T-cell (primary cell): ENCODE measurements at regions not wholly inside any gene's neighbourhood (a gene's known extent, or its start where the extent isn't known, plus 50 kb on each side); places are given as distances from the start of the nearest gene placed in this dataset.
"Not testable (repeated sequence)": the region's sequence is repeated elsewhere in the genome, so short reads cannot be mapped to it uniquely, and the experiment has no call there.

Experiments
- ATAC-seq, 4 experiments: fragments of 200-7000 bp in 3 of 4; fragments of 150-1000 bp in 1 of 4; cut with Tn5 transposase; replicated peaks in 1 of 4; 1 replicate in 3 of 4; 2 replicates in 1 of 4; pipeline ENCODE4 v1.10.0; 2021; ENCODE audit warnings: moderate library complexity in 3 of 4, mild to moderate bottlenecking in 2 of 4, moderate number of reproducible peaks in 1 of 4
- CTCF ChIA-PET, 2 donors: fragments of 300-600 bp; sonication (Branson Sonifier 250); formaldehyde crosslinking; loops; one replicate each; lab custom pipeline; 2022; ENCODE audit warnings: antibody characterized with exemption in 2 of 2; lab: Charles Lee
- POLR2A ChIA-PET, 2 donors: fragments of 300-600 bp; sonication (Branson Sonifier 250); formaldehyde crosslinking; loops; one replicate each; lab custom pipeline; 2022; ENCODE audit warnings: antibody characterized with exemption in 2 of 2; lab: Charles Lee
- DNase-seq, 35 experiments: peaks; one replicate each; pipeline versions ENCODE4 v3.0.0 to v3.0.0-alpha.2; 2013 to 2023
- H3K27ac ChIP-seq: one replicate; pipeline ENCODE4 v1.5.1; 2013; ENCODE audit warnings: low read length
- H3K27me3 ChIP-seq, 2 experiments: replicated peaks in 1 of 2; 1 replicate in 1 of 2; 2 replicates in 1 of 2; pipeline versions ENCODE4 v1.6.1 to v1.7.0; 2013; ENCODE audit warnings: low read length in 1 of 2, mixed read lengths in 1 of 2; ENCODE audit not compliant: control insufficient read depth in 2 of 2, insufficient read depth in 2 of 2; ENCODE audit errors: extremely low read depth in 1 of 2
- H3K36me3 ChIP-seq, 2 donors: 1 replicate in 1 of 2; 2 replicates in 1 of 2; pipeline versions ENCODE4 v1.6.1 to v1.7.0; 2013; ENCODE audit warnings: low read length in 1 of 2; ENCODE audit not compliant: control insufficient read depth in 2 of 2, insufficient read depth in 1 of 2; ENCODE audit errors: extremely low read depth in 1 of 2
- H3K4me1 ChIP-seq, 2 experiments: 1 replicate in 1 of 2; 2 replicates in 1 of 2; pipeline versions ENCODE4 v1.6.1 to v1.7.0; 2013; ENCODE audit warnings: low read length in 2 of 2, mixed read lengths in 1 of 2; ENCODE audit not compliant: insufficient read depth in 2 of 2, control insufficient read depth in 1 of 2; ENCODE audit errors: extremely low read depth in 1 of 2
- H3K4me3 ChIP-seq, 2 donors: 1 replicate in 1 of 2; 2 replicates in 1 of 2; pipeline versions ENCODE4 v1.5.1 to v1.7.0; 2013; ENCODE audit warnings: mild to moderate bottlenecking in 2 of 2, low read length in 1 of 2, moderate library complexity in 1 of 2; ENCODE audit not compliant: control insufficient read depth in 1 of 2; ENCODE audit errors: extremely low read depth in 1 of 2
- H3K9me3 ChIP-seq: 2 replicates; pipeline ENCODE4 v1.7.0; 2013
- H3K27ac Mint-ChIP-seq, 2 donors: one replicate each; pipeline ENCODE4 v1.8.0; 2020 to 2021; ENCODE audit warnings: mild to moderate bottlenecking in 2 of 2, mixed read lengths in 2 of 2
- H3K27me3 Mint-ChIP-seq, 2 donors: one replicate each; pipeline ENCODE4 v1.8.0; 2021 to 2022; ENCODE audit warnings: mixed read lengths in 2 of 2
- H3K36me3 Mint-ChIP-seq: one replicate; pipeline ENCODE4 v1.8.0; 2021; ENCODE audit warnings: mixed read lengths
- H3K4me1 Mint-ChIP-seq, 3 donors: one replicate each; pipeline ENCODE4 v1.8.0; 2020 to 2022; ENCODE audit warnings: mixed read lengths in 3 of 3, mild to moderate bottlenecking in 1 of 3
- H3K4me3 Mint-ChIP-seq, 3 donors: one replicate each; pipeline ENCODE4 v1.8.0; 2020 to 2022; ENCODE audit warnings: mild to moderate bottlenecking in 3 of 3, mixed read lengths in 3 of 3, moderate library complexity in 3 of 3
- H3K9me3 Mint-ChIP-seq, 3 donors: one replicate each; pipeline ENCODE4 v1.8.0; 2020 to 2022; ENCODE audit warnings: mixed read lengths in 3 of 3
- WGBS: methylation state at CpG from one replicate; pipeline ENCODE4 v1.1.5; 2013; ENCODE audit warnings: missing lambda C conversion rate; ENCODE audit not compliant: insufficient coverage; 5-methylcytosine and 5-hydroxymethylcytosine counted together

GRCh38 chr7:119900996-119901672, 371.8 kb upstream of the KCND2 start:
- no peak overlapping the region for H3K4me3 Mint-ChIP-seq
- H3K4me1 Mint-ChIP-seq = no peaks in the 10 kb centered on the region
- Histone ChIP-seq H3K4me3 (no peak overlapping the region), H3K36me3 (no peaks in the 10 kb centered on the region), H3K9me3 (no peaks in the 10 kb centered on the region), H3K27ac (no peak overlapping the region), H3K4me1 (no peaks in the 10 kb centered on the region), H3K27me3 (no peaks in the 10 kb centered on the region)
- H3K27me3 Mint-ChIP-seq = no peaks in the 10 kb centered on the region
- POLR2A ChIA-PET = no interaction called here
- 44% methylated on average over 2 of the region's 5 CpGs for WGBS
- no peak overlapping the region for H3K27ac Mint-ChIP-seq
- no peak for ATAC-seq
- peaks cover 3 to 27% (median 11%) of the 10 kb centered on the region in 3 donors for H3K9me3 Mint-ChIP-seq
- CTCF ChIA-PET = no interaction called here
- DNase-seq = no peak
- H3K36me3 Mint-ChIP-seq = no peaks in the 10 kb centered on the region

- no peaks in the 10 kb centered on the region for H3K36me3 ChIP-seq
- POLR2A ChIA-PET = no interaction called here
- no peaks in the 10 kb centered on the region for H3K4me1 ChIP-seq
- H3K27me3 ChIP-seq = no peaks in the 10 kb centered on the region
- no peaks in the 10 kb centered on the region for H3K9me3 ChIP-seq
- CTCF ChIA-PET = no interaction called here
- Mint-ChIP-seq H3K9me3 (peaks cover 3 to 20% (median 15%) of the 10 kb centered on the region in 3 donors), H3K4me1 (no peaks in the 10 kb centered on the region), H3K36me3 (no peaks in the 10 kb centered on the region), H3K27ac (no peak overlapping the region), H3K27me3 (no peaks in the 10 kb centered on the region), H3K4me3 (no peak overlapping the region)
- ATAC-seq (no peak), DNase-seq (no peak)
- H3K27ac ChIP-seq = no peak overlapping the region
- no CpG with 5 or more reads among the region's 2 CpGs for WGBS
- H3K4me3 ChIP-seq = no peak overlapping the region
Measured at GRCh38 chr7:119903085-119903484, 369.9 kb upstream of the KCND2 start.

- WGBS = no CpG with 5 or more reads among the region's 4 CpGs
- ATAC-seq (no peak), DNase-seq (no peak)
- Mint-ChIP-seq H3K27ac (no peak overlapping the region), H3K9me3 (peaks cover 10 to 23% (median 14%) of the 10 kb centered on the region in 3 donors), H3K4me3 (no peak overlapping the region), H3K27me3 (no peaks in the 10 kb centered on the region), H3K36me3 (no peaks in the 10 kb centered on the region), H3K4me1 (no peaks in the 10 kb centered on the region)
- Histone ChIP-seq H3K4me1 (no peaks in the 10 kb centered on the region), H3K4me3 (no peak overlapping the region), H3K36me3 (no peaks in the 10 kb centered on the region), H3K27me3 (no peaks in the 10 kb centered on the region), H3K9me3 (no peaks in the 10 kb centered on the region), H3K27ac (no peak overlapping the region)
- ChIA-PET POLR2A (no interaction called here), CTCF (no interaction called here)
Measured at GRCh38 chr7:119905495-119905894, 367.5 kb upstream of the KCND2 start.

GRCh38 chr7:119908948-119909347, 364.0 kb upstream of the KCND2 start:
- no peak for DNase-seq
- WGBS = 80% methylated on average over 1 of the region's 4 CpGs
- no peaks in the 10 kb centered on the region for H3K4me1 ChIP-seq
- H3K4me3 ChIP-seq = no peak overlapping the region
- H3K9me3 ChIP-seq = no peaks in the 10 kb centered on the region
- no peaks in the 10 kb centered on the region for H3K27me3 ChIP-seq
- H3K9me3 Mint-ChIP-seq = peaks cover 10 to 26% (median 11%) of the 10 kb centered on the region in 3 donors
- no peak overlapping the region for H3K4me3 Mint-ChIP-seq
- ChIA-PET CTCF (no interaction called here), POLR2A (no interaction called here)
- H3K27me3 Mint-ChIP-seq = no peaks in the 10 kb centered on the region
- ATAC-seq = no peak
- no peak overlapping the region for H3K27ac Mint-ChIP-seq
- H3K36me3 Mint-ChIP-seq = no peaks in the 10 kb centered on the region
- no peaks in the 10 kb centered on the region for H3K4me1 Mint-ChIP-seq
- H3K36me3 ChIP-seq = no peaks in the 10 kb centered on the region
- no peak overlapping the region for H3K27ac ChIP-seq

- H3K4me1 ChIP-seq, POLR2A ChIA-PET, ATAC-seq, H3K4me3 ChIP-seq, CTCF ChIA-PET, H3K4me3 Mint-ChIP-seq, H3K27ac ChIP-seq, H3K9me3 ChIP-seq, H3K36me3 Mint-ChIP-seq, H3K27me3 ChIP-seq, H3K27ac Mint-ChIP-seq, H3K27me3 Mint-ChIP-seq, DNase-seq, H3K36me3 ChIP-seq, H3K4me1 Mint-ChIP-seq: not testable (repeated sequence)
- peaks cover 3 to 30% (median 17%) of the 10 kb centered on the region in 3 donors for H3K9me3 Mint-ChIP-seq
Measured at GRCh38 chr7:119914119-119914518, 358.9 kb upstream of the KCND2 start.

- ATAC-seq = no peak
- POLR2A ChIA-PET = no interaction called here
- Histone ChIP-seq H3K27ac (no peak overlapping the region), H3K4me3 (no peak overlapping the region), H3K9me3 (no peaks in the 10 kb centered on the region), H3K36me3 (no peaks in the 10 kb centered on the region), H3K4me1 (no peaks in the 10 kb centered on the region), H3K27me3 (no peaks in the 10 kb centered on the region)
- Mint-ChIP-seq H3K27ac (no peak overlapping the region), H3K9me3 (peaks cover 0 to 18% (median 9%) of the 10 kb centered on the region in 3 donors), H3K27me3 (no peaks in the 10 kb centered on the region), H3K4me3 (no peak overlapping the region), H3K36me3 (no peaks in the 10 kb centered on the region), H3K4me1 (no peaks in the 10 kb centered on the region)
- CTCF ChIA-PET = no interaction called here
- WGBS = no CpG with 5 or more reads among the region's 1 CpG
- no peak for DNase-seq
Measured at GRCh38 chr7:119916501-119916900, 356.5 kb upstream of the KCND2 start.

- no CpG with 5 or more reads among the region's 1 CpG for WGBS
- Histone ChIP-seq H3K4me1 (no peaks in the 10 kb centered on the region), H3K9me3 (no peaks in the 10 kb centered on the region), H3K27me3 (no peaks in the 10 kb centered on the region), H3K36me3 (no peaks in the 10 kb centered on the region), H3K4me3 (no peak overlapping the region), H3K27ac (no peak overlapping the region)
- H3K27ac Mint-ChIP-seq = no peak overlapping the region
- ATAC-seq = no peak
- H3K27me3 Mint-ChIP-seq = no peaks in the 10 kb centered on the region
- no peaks in the 10 kb centered on the region for H3K36me3 Mint-ChIP-seq
- DNase-seq = no peak
- POLR2A ChIA-PET = interaction anchor here in 1 of 2 donors (0.6 kb wide), 1 partner anchor 525 kb away, joined by 3 read pairs; no protein-coding TSS in a partner anchor
- no peak overlapping the region for H3K4me3 Mint-ChIP-seq
- H3K9me3 Mint-ChIP-seq = peaks cover 0 to 18% (median 11%) of the 10 kb centered on the region in 3 donors
- H3K4me1 Mint-ChIP-seq = no peaks in the 10 kb centered on the region
- CTCF ChIA-PET = no interaction called here
Measured at GRCh38 chr7:119918185-119918584, 354.8 kb upstream of the KCND2 start.
